ENCODE measurements at regions not wholly inside any gene's neighbourhood (a gene's known extent, or its start where the extent isn't known, plus 50 kb on each side); places are given as distances from the start of the nearest gene placed in this dataset.
"Not testable (repeated sequence)": the region's sequence is repeated elsewhere in the genome, so short reads cannot be mapped to it uniquely, and the experiment has no call there.

DNA sequence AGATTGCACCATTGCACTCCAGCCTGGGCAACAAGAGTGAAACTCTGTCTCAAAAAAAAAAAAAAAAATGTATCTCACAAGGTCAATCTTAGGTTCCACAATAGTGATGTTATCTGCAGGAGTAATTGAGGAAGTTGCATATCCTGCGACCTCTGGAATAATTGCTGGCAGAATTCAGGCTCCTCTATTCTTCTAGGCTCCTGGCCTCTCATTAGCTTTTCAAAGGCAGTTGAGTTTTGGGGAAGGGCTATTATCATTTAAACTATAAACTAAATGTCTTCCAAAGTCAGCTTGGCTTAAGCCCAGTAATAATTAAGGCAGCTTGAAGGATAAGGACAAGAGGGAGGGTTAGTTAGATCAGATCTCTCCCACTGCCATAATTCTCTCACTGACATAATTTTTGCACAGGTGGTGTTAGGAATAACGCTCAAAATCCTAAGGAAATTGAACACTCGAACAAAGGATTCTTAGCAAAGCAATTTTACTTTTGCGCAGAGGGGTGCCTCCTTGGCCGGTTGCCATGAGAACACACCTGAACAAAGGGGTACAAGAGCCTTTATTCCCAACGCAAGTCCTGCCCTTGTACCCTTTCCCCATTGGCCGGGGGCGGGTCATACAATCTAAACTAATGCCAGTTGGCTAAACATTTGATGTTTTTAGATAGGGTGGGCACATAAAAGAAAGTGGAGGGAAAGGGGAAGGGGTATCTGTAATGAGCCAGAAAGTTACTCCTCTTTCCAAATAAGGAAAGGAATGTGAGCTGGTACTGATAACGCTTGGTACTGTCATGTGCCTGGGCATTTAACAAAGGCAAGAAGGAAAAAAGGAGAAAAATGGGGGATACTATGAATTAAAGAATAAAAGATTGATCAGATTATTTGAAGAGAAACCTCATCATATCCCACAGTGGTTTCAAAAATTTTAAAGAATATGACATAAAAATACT, 106.4 kb upstream of the CCNG1 start:
- DNase-seq (ENCODE audit: low read depth in 1 of 2, low spot score in 1 of 2) = no peak
- no peak for FAIRE-seq
- no peak overlapping the region for H3K4me3 ChIP-seq
- TF ChIP-seq, protein P1, sequence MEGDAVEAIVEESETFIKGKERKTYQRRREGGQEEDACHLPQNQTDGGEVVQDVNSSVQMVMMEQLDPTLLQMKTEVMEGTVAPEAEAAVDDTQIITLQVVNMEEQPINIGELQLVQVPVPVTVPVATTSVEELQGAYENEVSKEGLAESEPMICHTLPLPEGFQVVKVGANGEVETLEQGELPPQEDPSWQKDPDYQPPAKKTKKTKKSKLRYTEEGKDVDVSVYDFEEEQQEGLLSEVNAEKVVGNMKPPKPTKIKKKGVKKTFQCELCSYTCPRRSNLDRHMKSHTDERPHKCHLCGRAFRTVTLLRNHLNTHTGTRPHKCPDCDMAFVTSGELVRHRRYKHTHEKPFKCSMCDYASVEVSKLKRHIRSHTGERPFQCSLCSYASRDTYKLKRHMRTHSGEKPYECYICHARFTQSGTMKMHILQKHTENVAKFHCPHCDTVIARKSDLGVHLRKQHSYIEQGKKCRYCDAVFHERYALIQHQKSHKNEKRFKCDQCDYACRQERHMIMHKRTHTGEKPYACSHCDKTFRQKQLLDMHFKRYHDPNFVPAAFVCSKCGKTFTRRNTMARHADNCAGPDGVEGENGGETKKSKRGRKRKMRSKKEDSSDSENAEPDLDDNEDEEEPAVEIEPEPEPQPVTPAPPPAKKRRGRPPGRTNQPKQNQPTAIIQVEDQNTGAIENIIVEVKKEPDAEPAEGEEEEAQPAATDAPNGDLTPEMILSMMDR (IDR thresholded peaks at IDR 0.05) = no peak
- TF ChIP-seq RARB (CRISPR knock-in tag; IDR thresholded peaks at IDR 0.05) (no peak), RNF2 (IDR thresholded peaks at IDR 0.05; ENCODE audit: borderline replicate concordance, low read depth) (no peak), CHD4 (IDR thresholded peaks at IDR 0.05; ENCODE audit: borderline replicate concordance) (no peak)
- CTCF ChIA-PET = no interaction called here
- no peaks in the 10 kb centered on the region for H3K9me3 ChIP-seq
- H3K4me1 ChIP-seq = 0 out of 3 replicates have a peak, but pooled peaks cover 4% of the 10 kb centered on the region
- H3K27ac ChIP-seq = no peak overlapping the region
- POLR2A ChIA-PET = no interaction called here
- WGBS (ENCODE audit: missing lambda C conversion rate) = 43% methylated on average over 9 of the region's 9 CpGs
- H3K4me2 ChIP-seq = no peak overlapping the region
- no peak for ATAC-seq

DNA sequence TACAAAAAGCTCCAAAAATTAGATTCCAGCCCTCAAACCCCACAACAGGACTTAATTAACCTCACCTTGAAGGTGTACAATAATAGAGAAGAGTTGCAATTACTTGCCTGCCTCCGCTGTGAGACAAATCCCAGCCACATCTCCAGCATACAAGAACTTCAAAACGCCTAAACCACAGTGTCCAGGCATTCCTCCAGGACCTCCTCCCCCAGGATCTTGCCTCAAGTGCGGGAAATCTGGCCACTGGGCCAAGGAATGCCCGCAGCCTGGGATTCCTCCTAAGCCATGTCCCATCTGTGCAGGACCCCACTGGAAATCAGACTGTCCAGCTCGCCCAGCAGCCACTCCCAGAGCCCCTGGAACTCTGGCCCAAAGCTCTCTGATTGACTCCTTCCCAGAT, 101.3 kb upstream of the CCNG1 start:
- H3K4me2 ChIP-seq; H3K9me3 ChIP-seq; H3K4me1 ChIP-seq; H3K27ac ChIP-seq; POLR2A ChIA-PET; H3K4me3 ChIP-seq; ATAC-seq; FAIRE-seq; DNase-seq (ENCODE audit: low read depth in 1 of 2, low spot score in 1 of 2): not testable (repeated sequence)
- WGBS (ENCODE audit: missing lambda C conversion rate) = 22% methylated on average over 5 of the region's 5 CpGs
- CTCF ChIA-PET = interaction anchor here (1.0 to 1.6 kb wide), 2 partner anchors 10 to 11 kb away, joined by 3 to 4 read pairs; no protein-coding TSS in a partner anchor

DNA sequence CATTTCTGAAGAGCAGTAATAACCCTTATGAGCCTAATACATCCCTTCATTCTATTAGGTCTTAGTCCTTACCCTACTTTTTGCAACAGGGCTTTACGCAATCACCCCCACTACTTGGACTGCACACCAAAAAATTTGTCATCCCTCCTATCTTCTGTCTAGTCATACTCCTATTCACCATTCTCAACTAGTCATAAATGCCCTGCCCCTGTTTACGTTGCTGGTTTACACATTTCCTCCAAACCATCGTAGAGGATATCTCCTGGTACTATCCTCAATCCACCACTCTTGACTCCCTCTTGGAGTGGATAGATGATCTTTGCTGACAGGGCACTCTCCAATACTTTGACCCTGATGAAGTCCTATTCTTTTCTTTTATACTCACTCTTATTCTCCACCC, 98.2 kb upstream of the CCNG1 start:
- Histone ChIP-seq H3K4me2 (no peak overlapping the region), H3K27ac (no peak overlapping the region), H3K4me3 (no peak overlapping the region), H3K4me1 (0 out of 3 replicates have a peak, but pooled peaks cover 4% of the 10 kb centered on the region), H3K9me3 (no peaks in the 10 kb centered on the region)
- ATAC-seq (no peak), FAIRE-seq (no peak), DNase-seq (ENCODE audit: low read depth in 1 of 2, low spot score in 1 of 2) (no peak)
- TF ChIP-seq HOXB5 (CRISPR knock-in tag; IDR thresholded peaks at IDR 0.05) (no peak), MAZ (IDR thresholded peaks at IDR 0.05; ENCODE audit: borderline replicate concordance, low read depth, low read length) (no peak), CBX2 (IDR thresholded peaks at IDR 0.05; ENCODE audit: borderline replicate concordance, low read depth) (no peak), CHD2 (IDR thresholded peaks at IDR 0.05; ENCODE audit: low read length, partially characterized antibody) (no peak), FOSB (CRISPR knock-in tag; IDR thresholded peaks at IDR 0.05) (no peak)
- TF ChIP-seq, protein P2, sequence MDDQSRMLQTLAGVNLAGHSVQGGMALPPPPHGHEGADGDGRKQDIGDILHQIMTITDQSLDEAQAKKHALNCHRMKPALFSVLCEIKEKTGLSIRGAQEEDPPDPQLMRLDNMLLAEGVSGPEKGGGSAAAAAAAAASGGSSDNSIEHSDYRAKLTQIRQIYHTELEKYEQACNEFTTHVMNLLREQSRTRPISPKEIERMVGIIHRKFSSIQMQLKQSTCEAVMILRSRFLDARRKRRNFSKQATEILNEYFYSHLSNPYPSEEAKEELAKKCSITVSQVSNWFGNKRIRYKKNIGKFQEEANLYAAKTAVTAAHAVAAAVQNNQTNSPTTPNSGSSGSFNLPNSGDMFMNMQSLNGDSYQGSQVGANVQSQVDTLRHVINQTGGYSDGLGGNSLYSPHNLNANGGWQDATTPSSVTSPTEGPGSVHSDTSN (IDR thresholded peaks at IDR 0.05) = no peak
- ChIA-PET CTCF (no interaction called here), POLR2A (no interaction called here)
- 36% methylated on average over 3 of the region's 3 CpGs for WGBS (ENCODE audit: missing lambda C conversion rate)

DNA sequence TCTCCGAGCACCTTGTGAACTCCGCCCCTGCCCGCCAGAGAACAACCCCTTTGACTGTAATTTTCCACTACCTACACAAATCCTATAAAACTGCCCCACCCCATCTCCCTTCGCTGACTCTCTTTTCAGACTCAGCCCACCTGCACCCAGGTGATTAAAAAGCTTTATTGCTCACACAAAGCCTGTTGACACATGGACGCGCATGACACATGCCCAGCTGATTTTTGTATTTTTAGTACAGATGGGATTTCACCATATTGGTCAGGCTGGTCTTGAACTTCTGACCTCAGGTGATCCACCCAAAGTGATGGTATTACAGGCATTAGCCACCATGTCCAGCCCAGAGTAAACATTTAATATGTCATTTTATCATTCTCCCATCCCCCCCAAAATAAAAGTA, 97.0 kb upstream of the CCNG1 start:
- FAIRE-seq; CTCF ChIA-PET; H3K4me1 ChIP-seq; H3K27ac ChIP-seq; H3K4me2 ChIP-seq; H3K9me3 ChIP-seq; ATAC-seq; POLR2A ChIA-PET; DNase-seq (ENCODE audit: low read depth in 1 of 2, low spot score in 1 of 2); H3K4me3 ChIP-seq: not testable (repeated sequence)
- 60% methylated on average over 6 of the region's 6 CpGs for WGBS (ENCODE audit: missing lambda C conversion rate)

DNA sequence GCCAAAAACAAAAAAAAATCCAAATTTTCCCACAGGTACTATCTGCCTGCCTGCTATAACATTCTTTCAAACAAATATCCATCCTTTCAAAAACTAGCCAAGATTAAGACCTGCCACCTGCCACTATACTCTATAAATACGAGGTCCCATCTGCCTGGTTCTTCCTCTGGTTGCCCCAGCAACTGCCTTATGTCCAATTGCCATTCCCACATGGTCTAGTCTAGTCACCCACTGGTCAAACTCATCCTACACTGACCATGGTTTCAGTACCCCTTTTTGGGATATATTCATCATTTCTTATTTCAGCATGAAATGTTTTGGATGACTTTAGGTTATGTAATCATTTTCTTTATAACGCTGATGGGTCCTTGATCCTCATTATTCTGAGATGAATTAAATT, 95.1 kb upstream of the CCNG1 start:
- H3K4me1 ChIP-seq = no peaks in the 10 kb centered on the region
- CTCF ChIA-PET = interaction anchor here (1.6 kb wide), 1 partner anchor 66 kb away, joined by 5 read pairs; no protein-coding TSS in a partner anchor
- POLR2A ChIA-PET = no interaction called here
- no peak for ATAC-seq
- no peak overlapping the region for H3K27ac ChIP-seq
- no peak overlapping the region for H3K4me2 ChIP-seq
- no peak overlapping the region for H3K4me3 ChIP-seq
- no peaks in the 10 kb centered on the region for H3K9me3 ChIP-seq
- no peak for DNase-seq (ENCODE audit: low read depth in 1 of 2, low spot score in 1 of 2)
- 1% methylated on average over 2 of the region's 2 CpGs for WGBS (ENCODE audit: missing lambda C conversion rate)
- FAIRE-seq = no peak
- TF ChIP-seq SMC3 (IDR thresholded peaks at IDR 0.05) (no peak), EHF (CRISPR knock-in tag; IDR thresholded peaks at IDR 0.05) (no peak), MYC (IDR thresholded peaks at IDR 0.05; ENCODE audit: borderline replicate concordance, low read length) (no peak), FOSL2 (IDR thresholded peaks at IDR 0.05) (no peak), FOSL2 (CRISPR knock-in tag; IDR thresholded peaks at IDR 0.05) (no peak), SREBF2 (IDR thresholded peaks at IDR 0.05) (no peak), MAZ (IDR thresholded peaks at IDR 0.05; ENCODE audit: borderline replicate concordance, low read depth, low read length) (no peak), CHD4 (IDR thresholded peaks at IDR 0.05; ENCODE audit: borderline replicate concordance) (no peak), HOXB13 (CRISPR knock-in tag; IDR thresholded peaks at IDR 0.05; ENCODE audit: low read depth) (no peak), RFX5 (IDR thresholded peaks at IDR 0.05) (no peak), NR3C1 (IDR thresholded peaks at IDR 0.05) (no peak)
- TF ChIP-seq, protein P3, sequence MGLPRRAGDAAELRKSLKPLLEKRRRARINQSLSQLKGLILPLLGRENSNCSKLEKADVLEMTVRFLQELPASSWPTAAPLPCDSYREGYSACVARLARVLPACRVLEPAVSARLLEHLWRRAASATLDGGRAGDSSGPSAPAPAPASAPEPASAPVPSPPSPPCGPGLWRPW (IDR thresholded peaks at IDR 0.05) = no peak
- TF ChIP-seq, protein P4, sequence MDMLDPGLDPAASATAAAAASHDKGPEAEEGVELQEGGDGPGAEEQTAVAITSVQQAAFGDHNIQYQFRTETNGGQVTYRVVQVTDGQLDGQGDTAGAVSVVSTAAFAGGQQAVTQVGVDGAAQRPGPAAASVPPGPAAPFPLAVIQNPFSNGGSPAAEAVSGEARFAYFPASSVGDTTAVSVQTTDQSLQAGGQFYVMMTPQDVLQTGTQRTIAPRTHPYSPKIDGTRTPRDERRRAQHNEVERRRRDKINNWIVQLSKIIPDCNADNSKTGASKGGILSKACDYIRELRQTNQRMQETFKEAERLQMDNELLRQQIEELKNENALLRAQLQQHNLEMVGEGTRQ (IDR thresholded peaks at IDR 0.05) = no peak
